GM20000 (cell line): ENCODE measurements at regions not wholly inside any gene's neighbourhood (a gene's known extent, or its start where the extent isn't known, plus 50 kb on each side); places are given as distances from the start of the nearest gene placed in this dataset.

ENCODE experiments used
- DNase-seq: peaks from one replicate; pipeline ENCODE4 v3.0.0; 2012; ENCODE audit warnings: low spot score
- CTCF ChIP-seq: IDR thresholded peaks from 2 replicates; pipeline ENCODE4 v1.5.1; 2012; ENCODE audit warnings: mild to moderate bottlenecking, control low read depth; ENCODE audit errors: extremely low read depth, missing control alignments

- no peak for DNase-seq
- TF ChIP-seq CTCF: no peak
Measured at GRCh38 chr15:35174948-35175347, 89.9 kb upstream of the NANOGP8 start.

GRCh38 chr15:35173444-35174118, 88.5 kb upstream of the NANOGP8 start:
- DNase-seq: no peak
- TF ChIP-seq CTCF: no peak

GRCh38 chr15:35170207-35170606, 85.1 kb upstream of the NANOGP8 start:
- no peak for DNase-seq
- TF ChIP-seq CTCF: no peak

- DNase-seq: no peak
- TF ChIP-seq CTCF: no peak
Measured at GRCh38 chr15:35168464-35168863, 83.4 kb upstream of the NANOGP8 start.

- DNase-seq: no peak
- TF ChIP-seq CTCF: no peak
Measured at GRCh38 chr15:35167675-35168074, 82.6 kb upstream of the NANOGP8 start.

GRCh38 chr15:35166730-35167359, 81.8 kb upstream of the NANOGP8 start:
- TF ChIP-seq CTCF: no peak
- no peak for DNase-seq

- no peak for TF ChIP-seq CTCF
- DNase-seq: no peak
Measured at GRCh38 chr15:35161694-35162093, 76.6 kb upstream of the NANOGP8 start.
